H9 (cell line): ENCODE measurements at regions not wholly inside any gene's neighbourhood (a gene's known extent, or its start where the extent isn't known, plus 50 kb on each side); places are given as distances from the start of the nearest gene placed in this dataset.

Experiments used
- DNase-seq: peaks from one replicate; pipeline ENCODE4 v3.0.0-alpha.2; 2017
- H2AFZ ChIP-seq: one replicate; pipeline ENCODE4 v1.6.1; 2013; ENCODE audit warnings: mild to moderate bottlenecking, low read length, control low read depth, moderate library complexity
- H2AK5ac ChIP-seq: 2 replicates; pipeline ENCODE4 v1.6.1; 2013; ENCODE audit warnings: low read length, control low read depth, mixed read lengths; ENCODE audit not compliant: insufficient read length
- H2BK120ac ChIP-seq: one replicate; pipeline ENCODE4 v1.6.1; 2013; ENCODE audit warnings: low read depth, mild to moderate bottlenecking, low read length, control low read depth, inconsistent platforms; ENCODE audit not compliant: poor library complexity, severe bottlenecking
- H2BK12ac ChIP-seq: 2 replicates; pipeline ENCODE4 v1.6.1; 2013; ENCODE audit warnings: low read length, control low read depth, mixed read lengths, low read depth; ENCODE audit not compliant: insufficient read length
- H2BK15ac ChIP-seq: 2 replicates; pipeline ENCODE4 v1.6.1; 2013; ENCODE audit warnings: low read depth, low read length, control low read depth
- H2BK20ac ChIP-seq: one replicate; pipeline ENCODE4 v1.6.1; 2013; ENCODE audit warnings: low read depth, mild to moderate bottlenecking, low read length, control low read depth, inconsistent platforms; ENCODE audit not compliant: poor library complexity, severe bottlenecking
- H2BK5ac ChIP-seq: 2 replicates; pipeline ENCODE4 v1.6.1; 2013; ENCODE audit warnings: low read length, control low read depth, mixed read lengths; ENCODE audit not compliant: insufficient read length
- H3K14ac ChIP-seq: 2 replicates; pipeline ENCODE4 v1.6.1; 2013; ENCODE audit warnings: low read length, control low read depth; ENCODE audit not compliant: insufficient read depth
- H3K18ac ChIP-seq: 2 replicates; pipeline ENCODE4 v1.6.1; 2013; ENCODE audit warnings: low read depth, mild to moderate bottlenecking, mixed read lengths, low read length, control low read depth; ENCODE audit not compliant: insufficient read length
- H3K23ac ChIP-seq: 2 replicates; pipeline ENCODE4 v1.6.1; 2013; ENCODE audit warnings: low read length, control low read depth, mixed read lengths, low read depth; ENCODE audit not compliant: insufficient read length
- H3K23me2 ChIP-seq: 2 replicates; pipeline ENCODE4 v1.6.1; 2013; ENCODE audit warnings: low read depth, mild to moderate bottlenecking, mixed read lengths, low read length, control low read depth; ENCODE audit not compliant: insufficient read length, poor library complexity, severe bottlenecking
- H3K27ac ChIP-seq: 2 replicates; pipeline ENCODE4 v1.5.1; 2013; ENCODE audit warnings: low read length, control low read depth, mixed read lengths, low read depth; ENCODE audit not compliant: insufficient read length
- H3K27me3 ChIP-seq: 2 replicates; pipeline ENCODE4 v1.6.1; 2013; ENCODE audit warnings: low read length, control low read depth, inconsistent platforms; ENCODE audit not compliant: insufficient read depth
- H3K4ac ChIP-seq: 2 replicates; pipeline ENCODE4 v1.6.1; 2013; ENCODE audit warnings: low read depth, mild to moderate bottlenecking, control low read depth, inconsistent platforms, low read length, moderate library complexity
- H3K4me1 ChIP-seq: 2 replicates; pipeline ENCODE4 v1.6.1; 2013; ENCODE audit warnings: low read length, control low read depth, inconsistent platforms; ENCODE audit not compliant: insufficient read depth
- H3K4me2 ChIP-seq: 2 replicates; pipeline ENCODE4 v1.6.1; 2013; ENCODE audit warnings: low read length, control low read depth, mixed read lengths; ENCODE audit not compliant: insufficient read length, insufficient read depth
- H3K56ac ChIP-seq: 2 replicates; pipeline ENCODE4 v1.6.1; 2013; ENCODE audit warnings: low read depth, mild to moderate bottlenecking, mixed read lengths, low read length, control low read depth; ENCODE audit not compliant: insufficient read length
- H3K79me1 ChIP-seq: 2 replicates; pipeline ENCODE4 v1.6.1; 2013; ENCODE audit warnings: low read depth, mild to moderate bottlenecking, moderate library complexity, low read length, control low read depth, inconsistent platforms; ENCODE audit not compliant: insufficient read depth, poor library complexity, severe bottlenecking
- H3K79me2 ChIP-seq: 2 replicates; pipeline ENCODE4 v1.6.1; 2013; ENCODE audit warnings: low read length, control low read depth, inconsistent platforms; ENCODE audit not compliant: insufficient read depth
- H3K9ac ChIP-seq: 2 replicates; pipeline ENCODE4 v1.6.1; 2013; ENCODE audit warnings: low read length, control low read depth, mixed read lengths; ENCODE audit not compliant: insufficient read length; ENCODE audit errors: extremely low read depth
- H3K9me3 ChIP-seq: one replicate; pipeline ENCODE4 v1.6.1; 2013; ENCODE audit warnings: low read depth, low read length, inconsistent platforms; ENCODE audit not compliant: control insufficient read depth
- H3T11ph ChIP-seq: one replicate; pipeline ENCODE4 v1.6.1; 2013; ENCODE audit warnings: mild to moderate bottlenecking, low read length, control low read depth, inconsistent platforms
- H4K20me1 ChIP-seq: one replicate; pipeline ENCODE4 v1.6.1; 2013; ENCODE audit not compliant: control insufficient read depth, insufficient read length, insufficient read depth
- H4K5ac ChIP-seq: 2 replicates; pipeline ENCODE4 v1.6.1; 2013; ENCODE audit warnings: low read depth, mild to moderate bottlenecking, mixed read lengths, low read length, control low read depth; ENCODE audit not compliant: insufficient read length
- H4K8ac ChIP-seq: replicated peaks from 2 replicates; pipeline ENCODE4 v1.6.1; 2013; ENCODE audit warnings: low read length, control low read depth, mixed read lengths, low read depth; ENCODE audit not compliant: insufficient read length
- H4K91ac ChIP-seq: 2 replicates; pipeline ENCODE4 v1.6.1; 2013; ENCODE audit warnings: low read depth, mild to moderate bottlenecking, moderate library complexity, mixed read lengths, low read length, control low read depth; ENCODE audit not compliant: insufficient read length
- H3K27ac Mint-ChIP-seq, 3 experiments: 2 replicates in 2 of 3; 3 replicates in 1 of 3; pipeline ENCODE4 v1.8.0; 2020 to 2021; ENCODE audit warnings: mixed read lengths in 3 of 3, mild to moderate bottlenecking in 1 of 3, moderate library complexity in 1 of 3
- H3K27me3 Mint-ChIP-seq: 2 replicates; pipeline ENCODE4 v1.8.0; 2021; ENCODE audit warnings: low read depth, mild to moderate bottlenecking, moderate library complexity, mixed read lengths
- H3K36me3 Mint-ChIP-seq, 3 experiments: 2 replicates in 2 of 3; 3 replicates in 1 of 3; pipeline ENCODE4 v1.8.0; 2020 to 2021; ENCODE audit warnings: low read depth in 3 of 3, mixed read lengths in 3 of 3; ENCODE audit not compliant: insufficient read depth in 1 of 3
- H3K4me1 Mint-ChIP-seq, 2 experiments: 2 replicates each; pipeline ENCODE4 v1.8.0; 2020; ENCODE audit warnings: mixed read lengths in 2 of 2
- H3K4me3 Mint-ChIP-seq, 2 experiments: 2 replicates in 1 of 2; 3 replicates in 1 of 2; pipeline ENCODE4 v1.8.0; 2020 to 2021; ENCODE audit warnings: mild to moderate bottlenecking in 2 of 2, mixed read lengths in 2 of 2, moderate library complexity in 1 of 2
- H3K9me3 Mint-ChIP-seq, 2 experiments: 2 replicates in 1 of 2; 3 replicates in 1 of 2; pipeline ENCODE4 v1.8.0; 2020; ENCODE audit warnings: mild to moderate bottlenecking in 2 of 2, mixed read lengths in 2 of 2, moderate library complexity in 1 of 2
- CTCF ChIP-seq: fragments of 200-600 bp; sonication (generic); conservative IDR thresholded peaks from 3 replicates; pipeline ENCODE4 v1.8.0; 2021; ENCODE audit warnings: antibody characterized with exemption, mild to moderate bottlenecking
- WGBS: extraction: QIAGEN DNeasy Blood & Tissue Kit; methylation state at CpG from one replicate; pipeline ENCODE4 v1.1.7; 2013; ENCODE audit warnings: missing lambda C conversion rate, low lambda C conversion rate, mixed read lengths; ENCODE audit not compliant: insufficient read length; ENCODE audit errors: extremely low coverage; 5-methylcytosine and 5-hydroxymethylcytosine counted together

DNA sequence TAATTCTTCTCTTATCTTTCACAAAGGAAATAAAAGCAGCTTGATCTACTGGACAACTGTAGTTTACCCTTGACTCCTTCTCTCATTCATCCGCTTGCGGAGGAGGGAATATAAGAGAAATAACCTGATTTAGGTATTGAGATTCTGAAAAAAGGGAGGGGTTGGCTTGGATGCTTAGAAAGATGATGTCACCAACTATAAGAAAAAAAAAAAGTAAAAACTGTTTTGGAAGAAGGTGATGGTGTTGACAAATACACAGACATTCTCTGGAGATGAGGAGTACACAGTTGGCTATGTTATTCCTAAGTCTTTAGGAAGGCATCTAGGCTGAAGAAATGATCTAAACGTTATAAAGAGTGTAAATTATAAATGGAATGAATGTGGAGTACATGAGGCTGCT, 103.3 kb downstream of the TMEM114 start:
- Histone ChIP-seq H3K4me2 (no peak overlapping the region), H2BK15ac (no peak overlapping the region), H3K79me2 (no peaks in the 10 kb centered on the region), H2BK12ac (no peak overlapping the region), H2AK5ac (no peak overlapping the region), H4K91ac (no peak overlapping the region), H2BK120ac (no peak overlapping the region), H3K23ac (no peak overlapping the region), H3K56ac (no peak overlapping the region), H3K4ac (no peak overlapping the region), H3K9me3 (no peaks in the 10 kb centered on the region), H2AFZ (no peak overlapping the region), H3K23me2 (no peaks in the 10 kb centered on the region), H3K9ac (no peak overlapping the region), H3T11ph (no peak overlapping the region), H2BK5ac (no peak overlapping the region), H3K79me1 (no peaks in the 10 kb centered on the region), H4K8ac (no peak overlapping the region), H2BK20ac (no peak overlapping the region), H3K27ac (no peak overlapping the region), H3K27me3 (no peaks in the 10 kb centered on the region; the same call in 1 of the 2 replicates), H4K20me1 (no peaks in the 10 kb centered on the region), H3K14ac (no peak overlapping the region), H3K18ac (no peak overlapping the region), H3K4me1 (no peaks in the 10 kb centered on the region), H4K5ac (no peak overlapping the region)
- peaks cover 74% of the 10 kb centered on the region for H3K27me3 Mint-ChIP-seq
- H3K4me3 Mint-ChIP-seq: no peak overlapping the region
- H3K9me3 Mint-ChIP-seq: no peaks in the 10 kb centered on the region
- H3K36me3 Mint-ChIP-seq: no peaks in the 10 kb centered on the region
- no CpG with 5 or more reads among the region's 3 CpGs for WGBS
- TF ChIP-seq CTCF: no peak
- H3K27ac Mint-ChIP-seq: no peak overlapping the region
- H3K4me1 Mint-ChIP-seq: peaks cover 0 to 4% of the 10 kb centered on the region in 2 experiments; a peak in 2 of 4 replicates
- no peak for DNase-seq
